Activated T-cell treated with anti-CD3 and anti-CD28 coated beads, Interleukin-2, amount 50 U/mL, for 48 hours (primary cell): ENCODE measurements at regions not wholly inside any gene's neighbourhood (a gene's known extent, or its start where the extent isn't known, plus 50 kb on each side); places are given as distances from the start of the nearest gene placed in this dataset.

Source experiments
- DNase-seq, 2 experiments: peaks; one replicate each; pipeline ENCODE4 v3.0.0-alpha.2; 2020

DNA sequence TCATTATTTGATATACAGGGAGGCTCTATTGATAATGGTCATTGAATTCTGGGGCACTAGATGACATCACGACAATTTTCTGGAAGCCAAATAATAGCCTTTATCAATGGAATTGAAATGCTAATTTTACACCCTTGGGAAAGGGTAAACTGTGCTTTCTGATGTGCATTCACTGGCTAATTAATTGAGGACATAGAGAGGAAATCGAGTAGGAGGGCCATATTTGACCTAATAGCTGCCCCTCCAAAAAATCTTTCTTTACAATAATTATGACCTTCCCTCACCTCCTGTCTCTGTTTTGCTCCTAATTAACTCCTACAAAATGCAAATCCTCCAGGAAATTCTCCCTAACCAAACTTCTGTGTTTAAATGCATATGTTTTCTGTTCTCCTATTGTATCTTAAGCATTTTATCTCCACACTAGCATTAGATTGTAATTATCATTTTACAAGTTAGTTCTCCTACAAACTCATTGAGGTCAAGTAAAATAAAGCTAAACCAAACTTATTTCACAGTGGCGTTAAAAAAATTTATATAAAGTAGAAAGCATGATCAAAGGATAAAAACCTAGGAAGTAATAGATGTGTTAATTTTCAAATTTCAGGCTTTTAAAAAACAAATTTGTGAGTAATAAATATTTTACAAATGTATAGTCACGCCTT lies 1414.0 kb upstream of the AGA start:
- no peak for DNase-seq

DNA sequence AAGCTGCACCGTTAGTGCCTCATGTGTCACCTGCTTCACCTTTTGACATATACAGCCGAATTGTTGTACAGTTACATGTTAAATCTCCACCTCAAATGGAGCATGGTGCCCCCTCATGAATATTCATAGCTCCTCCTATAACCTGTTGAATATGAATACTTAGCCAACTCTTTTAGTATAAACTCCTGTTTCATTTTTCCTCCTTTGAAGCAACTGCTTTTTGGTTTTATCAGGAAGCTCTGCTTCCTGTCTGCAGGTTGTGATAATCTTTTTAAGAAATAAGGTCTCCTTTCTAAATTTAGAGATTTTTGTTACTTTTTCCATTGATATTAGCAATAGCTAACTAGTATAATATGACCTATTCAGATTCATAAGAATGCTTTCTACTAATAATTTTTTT lies 1429.2 kb upstream of the AGA start:
- DNase-seq: no peak

DNA sequence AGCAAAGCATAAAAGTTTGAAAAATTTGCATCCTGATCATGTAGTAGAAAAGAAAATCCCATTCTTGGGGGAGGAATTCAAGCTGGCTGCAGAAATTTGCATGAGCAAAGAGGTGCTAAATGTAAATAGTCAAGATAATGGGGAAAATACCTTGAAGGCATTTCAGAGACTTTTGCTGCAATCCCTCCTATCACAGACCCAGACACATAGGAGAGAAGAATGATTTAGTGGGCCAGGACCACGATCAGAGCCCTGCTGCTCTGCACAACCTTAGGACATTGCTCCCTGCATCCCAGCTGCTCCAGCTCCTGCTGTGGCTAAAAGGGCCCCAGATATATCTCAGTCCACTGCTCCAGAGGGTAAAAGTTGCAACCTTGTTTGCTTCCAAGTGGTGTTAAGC lies 1439.7 kb upstream of the AGA start:
- DNase-seq: no peak

DNA sequence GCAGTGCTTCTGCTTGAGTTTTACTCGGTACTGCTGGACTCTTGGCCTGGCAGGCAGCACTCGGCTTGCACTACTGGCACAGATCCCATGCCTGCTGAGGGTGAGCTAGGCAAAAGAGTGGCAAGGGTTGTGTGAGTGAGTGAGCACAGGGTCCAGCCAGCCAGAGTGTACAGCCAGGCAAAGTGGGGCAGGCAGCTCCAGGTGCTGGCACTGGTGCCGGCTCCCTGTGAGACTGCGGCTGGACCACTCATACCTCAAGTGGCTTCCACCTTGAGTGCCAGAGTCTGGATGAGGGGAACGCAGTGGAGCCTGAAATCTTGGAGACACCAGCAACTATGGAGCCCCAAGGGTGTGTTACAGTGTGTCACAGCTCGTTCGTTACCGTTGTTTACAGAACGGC lies 1451.9 kb upstream of the AGA start:
- DNase-seq: no peak

DNA sequence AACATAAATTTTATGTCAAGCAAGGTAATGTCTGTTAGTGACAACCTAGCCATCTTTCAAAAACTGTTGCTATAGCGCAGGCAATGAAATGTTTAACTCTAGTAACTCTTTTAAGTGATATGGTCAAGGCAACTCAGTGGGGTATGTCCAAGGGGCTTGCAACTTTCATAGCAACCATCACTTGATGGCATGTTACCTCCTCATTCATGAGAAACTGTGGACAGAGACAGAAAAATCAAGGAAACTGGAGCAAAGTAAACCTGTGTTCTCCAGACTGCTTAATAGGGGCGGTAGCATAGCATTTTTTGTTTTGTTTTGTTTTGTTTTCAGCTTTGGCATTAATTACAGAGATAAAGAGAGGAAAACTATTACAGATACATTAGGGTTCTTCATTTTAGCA lies 1456.8 kb upstream of the AGA start:
- no peak for DNase-seq

DNA sequence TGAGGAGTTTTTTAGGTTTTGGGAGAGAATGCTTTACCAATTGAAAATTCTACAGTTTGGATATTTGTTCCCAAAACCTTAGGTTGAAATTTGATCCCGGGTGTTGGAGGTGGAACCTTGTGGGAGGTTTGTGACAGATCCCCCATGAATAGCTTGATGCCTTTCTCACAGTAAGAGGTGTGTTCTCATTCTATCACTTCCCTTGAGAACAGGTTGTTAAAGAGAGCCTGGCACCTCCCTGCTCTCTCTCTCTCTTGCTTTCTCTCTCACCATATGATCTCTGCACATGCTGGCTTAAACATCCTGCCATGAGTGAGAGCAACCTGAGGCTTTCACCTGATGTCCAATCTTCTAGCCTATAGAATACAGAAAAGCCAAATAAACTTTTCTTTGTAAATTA lies 1475.5 kb upstream of the AGA start:
- DNase-seq: no peak

DNA sequence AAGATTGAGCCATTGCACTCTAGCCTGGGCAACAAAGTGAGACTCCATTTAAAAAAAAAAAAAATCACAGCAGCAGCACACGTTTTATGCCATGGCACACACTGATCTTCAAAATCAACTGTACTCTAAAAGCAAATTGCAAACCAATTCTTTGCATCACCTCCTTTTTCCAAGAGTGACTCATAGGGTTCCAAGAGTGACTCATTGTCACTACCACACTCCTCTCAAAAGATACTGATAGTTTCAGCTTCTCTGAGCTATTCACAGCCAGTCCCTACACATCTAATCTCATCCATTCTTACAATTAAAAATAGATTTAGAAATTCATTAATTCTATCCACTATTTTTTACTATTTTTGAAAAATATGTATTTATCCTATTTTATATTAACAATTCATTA lies 1494.9 kb upstream of the AGA start:
- DNase-seq: no peak

DNA sequence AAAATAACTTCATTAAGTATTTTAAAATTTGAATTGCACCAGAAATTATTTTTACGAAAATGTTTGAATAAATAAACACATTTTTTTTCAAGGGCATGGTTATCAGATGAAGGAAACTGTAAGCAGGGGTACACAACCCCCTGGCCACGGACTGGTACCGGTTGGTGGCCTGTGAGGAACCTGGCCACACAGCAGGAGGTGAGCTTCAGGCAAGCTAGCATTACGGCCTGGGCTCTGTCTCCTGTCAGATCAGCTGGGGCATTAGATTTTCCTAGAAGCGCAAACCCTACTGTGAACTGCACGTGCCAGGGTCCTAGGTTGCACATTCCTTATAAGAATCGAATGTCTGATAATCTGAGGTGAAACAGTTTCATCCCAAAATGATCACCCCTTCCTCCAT lies 1499.7 kb upstream of the AGA start:
- no peak for DNase-seq

DNA sequence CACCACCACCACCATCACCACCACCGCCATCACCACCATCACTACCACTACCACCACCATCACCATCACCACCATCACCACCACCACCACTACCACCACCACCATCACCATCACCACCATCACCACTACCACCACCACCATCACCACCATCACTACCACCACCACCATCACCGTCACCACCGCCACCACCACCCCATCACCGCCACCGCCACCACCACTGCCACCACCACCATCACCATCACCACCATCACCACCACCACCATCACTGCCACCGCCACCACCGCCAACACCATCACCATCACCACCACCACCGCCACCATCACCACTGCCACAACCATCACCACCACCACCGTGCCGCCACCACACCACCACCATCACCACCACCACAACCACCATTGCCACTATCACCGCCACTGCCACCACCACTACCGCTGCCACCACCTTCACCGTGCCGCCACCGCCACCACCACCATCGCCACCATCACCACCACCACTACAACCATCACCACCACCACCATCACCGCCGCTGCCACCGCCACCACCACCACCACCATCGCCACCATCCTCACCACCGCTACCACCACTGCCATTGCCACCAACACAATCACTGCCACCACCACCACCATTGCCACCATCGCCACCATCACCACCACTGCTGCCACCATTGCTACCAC lies 1511.3 kb upstream of the AGA start:
- no peak for DNase-seq

DNA sequence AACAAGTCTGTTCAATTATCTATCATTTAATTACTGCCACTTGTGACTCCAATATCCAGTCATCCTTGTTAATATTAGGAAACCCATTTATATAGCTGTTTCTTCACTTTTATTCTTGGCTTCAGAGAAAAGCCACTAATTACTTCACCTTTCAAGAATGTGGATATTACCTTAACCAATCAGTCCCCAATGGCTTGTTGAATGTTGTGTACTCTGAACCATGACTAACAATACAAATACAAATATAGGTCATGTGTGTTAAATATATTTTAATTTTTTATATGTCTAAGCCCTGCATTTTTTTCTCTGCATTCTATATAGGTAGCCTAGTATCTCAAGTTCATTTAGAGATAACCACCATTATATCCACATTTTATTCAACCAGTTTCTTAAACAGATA lies 1513.4 kb upstream of the AGA start:
- no peak for DNase-seq

DNA sequence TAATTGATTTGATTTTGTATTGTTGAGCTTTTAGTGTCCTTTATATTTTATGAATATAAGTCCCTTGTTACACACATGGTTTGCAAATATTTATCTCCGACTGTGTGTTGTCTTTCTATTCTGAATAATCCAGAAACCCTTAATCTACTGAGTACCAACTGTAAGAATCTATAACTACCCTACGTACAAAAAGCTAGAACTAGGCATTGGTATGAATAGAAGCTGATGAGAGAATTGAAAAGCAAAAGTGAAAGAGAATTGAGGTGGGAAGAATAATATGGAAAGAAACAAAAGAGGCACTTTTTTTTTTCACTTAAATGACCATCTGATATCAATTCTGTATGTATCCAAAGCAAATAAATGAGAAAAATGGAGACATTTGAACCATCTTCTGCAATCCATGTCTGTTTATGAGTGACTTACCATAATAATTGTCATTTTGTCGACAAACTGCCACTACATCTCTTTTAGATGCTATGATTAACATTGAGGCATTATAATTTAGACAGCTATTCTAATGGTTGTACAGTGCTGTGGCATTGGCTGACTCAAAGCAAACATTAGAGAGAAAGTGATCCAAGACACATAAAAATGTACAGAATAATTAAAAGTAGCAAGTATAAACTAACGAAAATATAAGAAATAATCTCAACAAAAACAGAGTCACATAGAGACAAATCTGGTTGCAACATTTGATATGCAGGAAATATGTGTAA lies 1516.6 kb upstream of the AGA start:
- no peak for DNase-seq

DNA sequence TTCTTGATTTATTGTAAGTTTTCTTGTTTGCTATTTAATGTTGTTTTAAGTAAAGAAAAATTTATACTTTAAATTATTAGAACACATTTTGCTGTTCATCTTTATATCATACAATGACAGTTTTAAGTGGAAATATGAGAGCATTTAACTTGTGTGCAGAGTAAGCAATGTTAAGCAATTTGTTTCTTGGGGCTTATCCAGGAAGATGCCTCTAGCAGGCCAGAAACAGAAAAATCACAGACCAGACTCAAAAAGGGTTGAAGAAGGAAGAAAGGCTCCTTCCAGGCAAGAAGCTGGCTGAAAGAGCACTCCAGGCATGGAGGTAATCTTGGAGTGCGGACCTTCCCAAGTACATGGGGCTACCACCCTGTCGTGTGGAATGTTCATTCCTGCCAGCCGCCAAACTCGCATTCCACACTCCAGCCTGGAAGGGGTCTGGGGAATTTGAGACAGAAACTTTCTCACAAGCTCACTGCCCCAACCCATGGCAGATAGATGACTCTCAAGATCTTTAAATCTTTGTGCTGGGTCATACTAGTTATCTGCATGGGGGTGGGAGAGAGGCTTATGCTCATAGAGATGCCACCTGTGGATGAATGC lies 1521.3 kb upstream of the AGA start:
- no peak for DNase-seq

DNA sequence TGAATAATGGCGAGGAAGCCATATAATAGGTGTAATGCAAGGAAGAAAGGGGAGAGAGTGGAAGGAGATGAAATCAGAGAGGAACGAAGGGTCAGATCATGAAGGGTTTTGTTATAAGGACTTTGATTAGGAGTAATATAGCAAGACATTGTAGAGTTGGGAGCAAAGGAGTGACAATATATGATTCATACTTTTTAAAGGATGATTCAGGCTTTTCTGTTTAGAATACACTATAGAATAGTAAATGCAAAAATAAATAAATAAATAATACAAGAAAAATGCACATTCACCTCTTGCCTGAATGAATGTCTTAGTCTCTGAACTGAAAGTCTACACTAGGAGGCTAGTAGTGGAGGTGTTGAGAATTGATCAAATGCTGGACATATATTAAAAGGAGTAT lies 1524.4 kb upstream of the AGA start:
- no peak for DNase-seq

DNA sequence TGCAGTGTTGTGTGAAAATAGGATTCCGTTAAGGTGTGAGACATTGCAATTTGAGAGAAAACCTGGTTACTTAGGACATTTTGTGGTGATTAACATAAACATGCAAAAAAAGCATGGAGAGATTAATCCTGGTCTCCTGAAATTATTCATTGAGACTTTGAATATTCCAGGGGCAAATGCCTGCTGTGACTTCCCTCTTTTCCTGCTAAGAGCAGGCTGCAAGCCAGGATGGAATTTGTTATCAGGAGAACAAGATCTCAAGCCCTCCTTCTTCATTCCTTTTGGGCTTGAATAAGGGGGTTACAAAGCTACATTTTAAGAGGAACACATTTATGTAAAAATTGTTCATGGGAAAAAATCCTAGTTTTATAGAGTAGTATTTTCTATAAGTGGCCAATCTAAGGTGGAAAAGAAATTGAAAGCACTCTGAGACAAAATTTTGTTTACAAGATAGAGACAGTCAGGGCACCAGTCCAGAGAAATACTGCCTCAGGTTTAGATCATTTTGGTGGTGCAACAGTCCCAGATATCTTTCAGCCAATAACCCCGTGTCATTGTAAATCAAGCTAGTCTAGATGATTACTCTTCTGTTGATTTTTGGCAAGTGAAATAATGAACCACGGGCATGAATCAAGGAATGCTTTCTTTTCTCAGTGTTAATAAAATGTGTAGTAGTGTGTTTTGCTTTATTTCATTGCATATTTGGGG lies 1528.3 kb upstream of the AGA start:
- no peak for DNase-seq

DNA sequence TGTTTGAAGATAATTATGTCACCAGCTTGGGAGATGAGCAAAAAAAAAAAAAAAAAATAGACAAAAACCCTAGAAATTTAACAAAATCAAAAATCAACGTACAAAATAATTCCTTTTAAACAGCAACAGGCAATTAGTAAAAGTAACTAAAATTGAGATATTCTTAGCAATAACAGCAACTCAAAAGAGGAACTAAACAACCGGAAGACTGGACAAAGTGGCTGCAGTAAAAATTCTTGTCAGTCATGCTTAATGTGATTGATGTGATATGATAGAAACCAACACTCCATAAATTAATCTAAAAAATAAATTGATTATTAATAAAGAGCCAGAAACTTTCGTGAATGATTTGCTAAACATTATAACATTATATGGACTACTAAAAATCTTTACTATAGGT lies 1534.6 kb upstream of the AGA start:
- DNase-seq: no peak

DNA sequence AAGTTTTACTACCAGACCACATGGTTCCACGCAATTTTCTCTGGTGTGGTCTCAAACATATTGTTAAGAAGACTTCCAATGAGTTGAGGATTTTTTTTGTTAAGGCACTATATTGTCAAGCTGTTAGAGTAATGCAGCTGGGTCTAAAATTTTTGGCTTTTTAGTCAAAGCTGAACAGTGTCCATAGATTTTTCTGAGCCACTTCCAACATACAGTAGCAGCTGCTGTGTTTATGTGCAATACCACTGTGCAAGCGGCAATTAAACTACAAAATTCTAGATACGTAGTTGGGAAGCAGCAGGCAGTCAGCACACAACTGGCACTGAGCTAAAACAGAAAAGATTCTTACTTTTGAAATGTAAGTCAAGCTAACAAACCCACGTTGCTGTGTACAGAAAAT lies 1551.1 kb upstream of the AGA start:
- DNase-seq: no peak

DNA sequence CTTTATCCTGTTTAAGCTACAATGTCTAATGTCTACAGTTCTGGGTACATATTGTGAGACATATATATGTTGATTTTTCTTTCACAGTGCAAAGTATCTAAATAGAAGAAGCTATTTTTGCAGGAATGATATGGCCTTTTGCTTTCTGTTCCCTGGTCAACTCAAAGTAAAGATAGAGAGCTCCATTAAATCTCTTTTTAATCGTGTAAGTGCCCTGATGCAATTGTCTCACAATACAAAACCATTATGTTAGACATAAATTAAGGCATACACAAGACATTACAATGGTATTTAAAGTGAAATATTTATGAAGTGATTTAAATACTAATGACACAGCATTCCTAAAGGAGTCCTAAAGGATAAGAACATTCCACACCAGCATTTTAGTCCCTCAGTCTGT lies 1559.7 kb upstream of the AGA start:
- no peak for DNase-seq

DNA sequence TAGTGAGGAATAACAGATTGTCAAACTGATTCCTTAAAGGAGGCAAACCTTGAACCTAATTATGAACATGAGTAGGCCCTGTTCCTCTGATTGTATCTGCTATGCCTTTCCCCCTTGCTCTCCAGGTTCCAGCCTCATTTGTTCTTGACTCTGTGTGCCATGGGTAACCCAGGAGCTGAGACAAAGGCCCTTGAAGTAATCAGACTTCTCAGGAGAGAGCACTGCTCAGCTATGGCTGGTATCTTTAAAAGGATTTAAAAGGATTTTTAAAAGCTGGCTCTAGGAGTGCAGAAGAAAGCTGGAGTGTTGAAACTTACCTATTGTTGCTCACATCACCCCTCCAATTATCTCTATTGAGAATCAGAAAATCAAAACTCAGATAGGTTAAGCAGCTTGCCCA lies 1565.5 kb upstream of the AGA start:
- DNase-seq: no peak

DNA sequence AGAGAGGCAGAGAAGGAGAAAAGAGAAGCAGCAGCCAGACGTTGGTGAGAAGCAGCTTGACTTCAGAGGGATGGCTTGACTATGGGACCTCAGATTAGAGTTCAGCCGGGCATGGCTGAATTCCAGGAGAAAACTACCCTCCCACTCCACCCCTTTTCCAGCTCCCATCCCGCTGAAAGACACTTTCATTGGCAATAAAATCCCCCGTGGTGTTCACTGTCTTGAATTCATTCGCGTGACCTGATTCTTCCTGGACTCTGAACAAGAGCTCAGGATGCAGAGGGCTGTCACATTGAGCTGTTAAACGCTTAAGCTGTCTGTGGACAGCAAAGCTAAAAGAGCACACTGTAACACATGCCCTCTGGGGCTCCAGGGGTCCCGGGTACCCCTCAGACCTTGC lies 1575.3 kb upstream of the AGA start:
- DNase-seq: no peak

DNA sequence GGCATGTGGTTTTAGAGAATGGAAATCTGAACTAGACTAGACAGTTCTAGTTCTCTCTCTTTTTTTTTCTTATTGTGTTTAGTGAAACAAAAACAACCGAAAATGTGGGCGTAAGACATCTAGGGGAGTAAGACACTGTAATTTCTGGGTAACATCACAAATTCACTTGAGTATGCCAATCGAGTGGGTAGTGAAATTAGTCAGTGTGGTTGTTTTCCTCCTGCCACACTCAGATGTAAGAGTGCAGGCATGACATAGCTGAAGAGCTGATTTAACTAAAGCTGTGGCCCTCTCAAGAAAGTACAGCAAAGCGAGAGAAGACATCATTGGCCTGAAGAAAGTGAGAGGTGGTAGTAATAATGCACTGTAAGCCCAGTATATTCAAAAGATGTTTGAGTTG lies 1585.3 kb upstream of the AGA start:
- no peak for DNase-seq

DNA sequence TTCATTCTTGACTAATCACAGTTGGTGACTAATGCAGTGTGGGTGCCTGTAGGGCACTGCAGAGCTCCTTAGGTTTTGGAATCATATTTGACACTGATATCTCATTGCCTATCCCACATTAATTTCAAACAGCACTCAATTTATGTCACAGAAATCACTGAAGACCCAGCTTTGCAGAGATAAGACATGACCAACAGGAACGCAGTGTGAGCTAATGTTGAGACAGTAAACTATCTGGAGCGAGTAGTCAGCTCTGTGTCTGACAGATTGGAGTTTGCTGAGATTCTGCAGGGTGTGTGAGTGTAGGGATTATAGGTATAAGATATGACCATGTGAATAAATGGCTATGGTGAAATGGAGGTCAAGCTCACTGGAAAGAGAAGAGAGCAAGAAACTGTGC lies 1586.1 kb upstream of the AGA start:
- DNase-seq: no peak

DNA sequence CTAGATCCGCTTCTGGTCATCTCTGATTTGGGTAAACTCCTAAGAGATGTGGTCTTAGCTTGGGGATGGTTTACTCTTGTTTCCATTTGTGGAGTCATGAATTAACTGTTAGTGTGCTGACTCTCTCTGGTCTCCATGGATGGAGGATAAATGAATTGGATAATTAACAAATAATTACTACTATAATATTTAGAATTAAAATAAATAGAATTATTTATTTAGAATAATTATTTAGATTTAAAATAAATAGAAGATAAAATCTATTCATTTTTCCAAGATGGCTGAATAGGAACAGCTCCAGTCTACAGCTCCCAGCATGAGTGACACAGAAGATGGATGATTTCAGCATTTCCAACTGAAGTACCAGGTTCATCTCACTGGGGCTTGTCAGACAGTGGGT lies 1587.4 kb upstream of the AGA start:
- DNase-seq: no peak

DNA sequence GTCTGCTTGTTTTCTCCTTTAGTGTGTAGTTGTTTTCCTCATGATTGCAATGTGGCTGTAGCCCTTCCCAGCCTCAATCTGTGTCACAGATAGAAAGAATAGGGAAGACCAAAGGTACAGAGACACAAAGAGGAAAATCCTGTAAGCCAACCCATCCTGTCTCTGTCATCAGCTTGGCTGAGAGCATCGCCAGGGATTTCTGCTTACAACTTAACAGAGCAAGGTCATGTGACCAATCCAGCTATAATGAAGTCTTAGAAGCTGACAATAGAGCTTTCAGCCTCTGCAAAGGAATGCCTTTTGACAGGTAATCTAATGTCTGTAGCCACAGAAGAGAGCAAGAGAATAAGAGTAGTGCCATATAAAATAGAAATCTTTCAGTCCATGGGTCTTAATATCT lies 1598.0 kb upstream of the AGA start:
- DNase-seq: no peak
